GM23338 (cell line): ENCODE measurements at regions not wholly inside any gene's neighbourhood (a gene's known extent, or its start where the extent isn't known, plus 50 kb on each side); places are given as distances from the start of the nearest gene placed in this dataset.

ENCODE experiments used
- CTCF ChIP-seq, 2 experiments: fragments of 200-600 bp in 1 of 2; sonication (generic) in 1 of 2; conservative IDR thresholded peaks; 2 replicates each; pipeline versions ENCODE4 v1.5.1 to v1.6.1; 2016 to 2017; ENCODE audit warnings: antibody characterized with exemption in 2 of 2, low read depth in 2 of 2, mild to moderate bottlenecking in 2 of 2, moderate library complexity in 1 of 2
- ETS1 ChIP-seq: IDR thresholded peaks from 2 replicates; pipeline ENCODE4 v1.6.1; 2016; ENCODE audit warnings: antibody characterized with exemption
- EZH2phosphoT487 ChIP-seq: fragments of 200-600 bp; sonication (generic); IDR thresholded peaks from one replicate; pipeline ENCODE4 v1.8.1; 2018; ENCODE audit warnings: antibody characterized with exemption; ENCODE audit not compliant: unreplicated experiment
- REST ChIP-seq: IDR thresholded peaks from one replicate; pipeline ENCODE4 v1.6.1; 2018; ENCODE audit warnings: antibody characterized with exemption; ENCODE audit not compliant: unreplicated experiment

GRCh38 chr16:64693946-64694345 lies 427.9 kb downstream of the CDH11 start:
- TF ChIP-seq EZH2phosphoT487 = no peak
- no peak for TF ChIP-seq ETS1
- no peak for TF ChIP-seq CTCF (conservative IDR thresholded peaks at IDR 0.05; ENCODE audit: low read depth in 2 of 2)
- no peak for TF ChIP-seq REST
